ENCODE measurements at regions not wholly inside any gene's neighbourhood (a gene's known extent, or its start where the extent isn't known, plus 50 kb on each side); places are given as distances from the start of the nearest gene placed in this dataset.
"Not testable (repeated sequence)": the region's sequence is repeated elsewhere in the genome, so short reads cannot be mapped to it uniquely, and the experiment has no call there.

- DNase-seq = no peak
Observed at GRCh38 chr6:141216726-141217125, 916.0 kb upstream of the GJE1 start.

DNA sequence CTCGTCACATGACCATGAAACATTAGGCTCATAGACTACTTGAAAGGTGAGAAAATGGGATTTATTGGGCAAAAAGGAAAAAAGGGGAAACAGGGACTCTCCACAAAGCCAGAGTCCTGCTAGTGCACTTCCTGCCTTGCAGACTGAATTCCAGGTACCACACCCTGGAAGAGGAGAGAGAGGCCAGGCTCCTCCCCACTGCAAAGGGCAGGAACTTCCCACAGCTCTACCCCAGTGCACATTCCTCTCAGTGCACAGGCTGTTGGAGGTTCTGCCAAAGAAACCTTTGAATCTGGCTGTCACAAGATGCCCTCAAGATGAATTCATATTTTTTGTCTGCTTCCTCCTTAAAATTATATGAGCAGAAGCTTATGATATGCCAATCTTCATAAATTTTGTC, 920.4 kb upstream of the GJE1 start:
- DNase-seq = no peak

GRCh38 chr6:141211845-141212244, 920.9 kb upstream of the GJE1 start:
- DNase-seq = no peak

GRCh38 chr6:141210901-141211300, 921.8 kb upstream of the GJE1 start:
- DNase-seq = no peak

- no peak for DNase-seq
Observed at GRCh38 chr6:141209890-141210289, 922.8 kb upstream of the GJE1 start.

DNA sequence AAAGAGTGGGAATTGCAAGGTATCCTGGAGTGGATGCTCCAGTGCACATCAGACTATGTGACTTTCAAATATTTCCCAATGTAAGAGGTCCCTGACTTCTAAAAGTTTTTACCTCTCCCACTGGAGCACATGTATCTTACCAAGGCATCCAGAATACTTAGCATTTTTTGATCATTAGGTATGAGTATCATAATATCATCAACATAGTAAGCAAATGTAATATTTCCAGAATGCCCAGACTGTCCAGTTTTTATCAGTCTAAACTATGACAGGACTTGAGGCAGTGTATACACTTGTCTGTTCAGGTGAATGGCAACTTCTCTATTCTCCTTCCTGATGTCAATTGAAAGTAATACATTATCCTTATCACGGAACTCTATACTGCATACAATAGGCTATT, 924.6 kb upstream of the GJE1 start:
- DNase-seq = no peak

GRCh38 chr6:141203902-141204575, 928.7 kb upstream of the GJE1 start:
- DNase-seq = no peak

DNA sequence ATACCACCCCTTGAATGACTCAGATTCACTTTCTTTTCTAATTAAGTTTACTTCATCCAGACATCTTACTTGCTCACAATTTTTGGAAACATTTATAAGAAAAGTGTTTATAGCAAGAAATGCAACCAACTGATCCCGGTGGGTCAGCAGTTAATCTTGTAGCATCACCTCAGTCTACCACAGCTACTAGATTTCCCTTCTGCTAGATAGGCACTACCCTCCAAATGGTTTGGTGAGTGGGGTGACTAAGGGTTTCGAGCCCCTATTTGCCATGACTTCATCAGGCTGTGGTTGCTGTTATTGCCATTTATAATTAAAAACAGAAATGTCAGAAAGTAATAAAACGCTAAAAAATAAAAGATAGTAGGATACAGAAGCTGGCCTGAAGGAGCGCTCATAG, 930.1 kb upstream of the GJE1 start:
- DNase-seq = no peak

DNA sequence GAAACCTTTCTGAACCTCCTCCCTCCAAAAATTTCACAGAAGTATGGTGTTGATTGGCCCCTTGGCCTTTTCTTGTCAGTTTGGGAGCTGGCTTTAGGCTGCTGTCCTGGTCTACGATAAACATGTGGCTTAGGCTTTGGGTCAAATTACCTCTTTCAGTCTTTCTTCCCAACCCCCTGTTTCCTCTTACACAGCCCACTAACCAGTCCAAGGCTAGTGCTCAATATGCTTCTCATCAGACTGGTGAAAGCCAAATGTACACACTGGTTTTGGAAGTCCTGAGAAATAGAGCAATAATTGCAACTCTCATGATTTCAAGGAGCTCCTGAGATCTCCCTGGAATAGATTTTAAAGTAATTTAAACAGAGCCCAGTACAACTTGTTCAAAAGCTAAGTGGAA, 933.7 kb upstream of the GJE1 start:
- no peak for DNase-seq

DNA sequence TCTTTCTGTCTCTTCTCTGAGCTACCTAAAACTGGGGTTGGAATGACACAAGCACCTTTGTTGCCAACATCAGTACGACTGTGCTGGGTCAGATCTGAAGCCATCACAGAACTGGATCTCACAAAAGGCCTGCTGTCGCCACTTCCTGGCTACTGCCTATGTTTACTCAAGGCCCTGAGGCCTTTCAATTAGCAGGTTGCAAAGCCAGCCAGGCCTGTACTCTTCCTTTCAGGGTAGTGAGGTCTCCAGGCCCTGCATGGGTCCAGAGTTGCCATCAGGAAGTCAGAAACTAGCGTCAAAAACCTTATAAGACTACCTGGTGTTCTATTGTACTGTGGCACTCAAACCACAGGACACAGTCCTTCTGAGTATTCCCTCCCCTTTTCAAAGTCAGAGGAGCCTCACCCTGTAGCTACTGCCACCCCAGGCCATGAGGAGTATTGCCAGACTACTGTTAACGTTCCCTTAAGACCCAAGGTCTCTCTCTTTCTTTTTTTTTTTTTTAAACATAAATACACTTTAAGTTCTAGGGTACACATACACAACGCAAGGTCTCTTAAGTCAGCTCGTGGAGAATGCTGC, 937.4 kb upstream of the GJE1 start:
- DNase-seq = no peak

DNA sequence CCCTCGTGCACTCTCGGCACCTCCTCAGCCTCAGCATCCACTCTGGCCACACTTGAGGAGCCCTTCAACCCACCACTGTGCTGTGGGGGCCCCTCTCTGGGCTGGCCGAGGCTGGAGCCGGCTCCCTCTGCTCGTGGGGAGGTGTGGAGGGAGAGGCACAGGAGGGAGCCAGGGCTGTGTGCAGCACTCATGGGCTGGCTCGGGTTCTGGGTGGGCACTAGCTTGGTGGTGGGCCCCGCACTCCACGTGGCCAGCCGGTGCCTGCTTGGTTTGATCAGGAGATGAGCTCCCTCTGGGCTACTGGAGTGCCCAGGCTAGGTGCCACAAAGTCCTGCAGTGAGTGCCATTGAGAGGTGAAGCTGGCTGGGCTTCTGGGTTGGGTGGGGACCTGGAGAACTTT, 949.4 kb upstream of the GJE1 start:
- DNase-seq = no peak

GRCh38 chr6:141175458-141175857, 957.3 kb upstream of the GJE1 start:
- not testable (repeated sequence) for DNase-seq

DNA sequence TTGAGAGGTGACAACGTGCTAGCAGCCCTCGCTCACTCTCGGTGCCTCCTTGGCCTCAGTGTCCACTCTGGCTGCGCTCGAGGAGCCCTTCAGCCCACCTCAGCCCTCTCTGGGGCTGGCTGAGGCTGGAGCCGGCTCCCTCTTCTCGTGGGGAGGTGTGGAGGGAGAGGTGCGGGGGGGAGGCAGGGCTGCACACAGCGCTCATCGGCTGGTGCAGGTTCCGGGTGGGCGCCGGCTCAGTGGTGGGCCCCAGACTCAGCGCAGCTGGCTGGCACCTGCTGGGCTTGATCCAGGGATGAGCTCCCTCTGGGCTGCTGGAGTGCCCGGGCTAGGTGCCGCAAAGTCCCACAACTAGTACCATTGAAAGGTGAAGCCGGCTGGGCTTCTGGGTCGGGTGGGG, 957.8 kb upstream of the GJE1 start:
- DNase-seq = no peak

DNA sequence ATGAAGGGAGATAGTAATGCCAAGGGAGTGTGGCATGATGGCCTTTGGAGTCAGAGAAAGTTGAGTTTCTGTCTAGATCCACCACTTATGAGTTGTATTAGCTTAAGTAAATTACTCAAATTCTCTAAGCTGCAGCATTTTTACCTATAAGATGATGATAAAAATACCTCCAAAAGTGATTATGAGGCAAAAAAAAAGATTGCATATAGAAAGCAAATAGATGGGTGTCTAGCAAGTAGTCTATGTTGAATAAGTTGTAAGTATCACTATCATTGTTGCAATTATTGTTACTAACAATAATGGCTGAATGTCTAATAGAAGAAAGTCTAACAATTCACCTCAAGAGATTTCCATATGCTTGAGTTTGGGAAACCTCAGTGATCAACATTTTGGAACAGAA, 959.2 kb upstream of the GJE1 start:
- DNase-seq = no peak

- DNase-seq = no peak
Observed at GRCh38 chr6:141169419-141169818, 963.3 kb upstream of the GJE1 start.

DNA sequence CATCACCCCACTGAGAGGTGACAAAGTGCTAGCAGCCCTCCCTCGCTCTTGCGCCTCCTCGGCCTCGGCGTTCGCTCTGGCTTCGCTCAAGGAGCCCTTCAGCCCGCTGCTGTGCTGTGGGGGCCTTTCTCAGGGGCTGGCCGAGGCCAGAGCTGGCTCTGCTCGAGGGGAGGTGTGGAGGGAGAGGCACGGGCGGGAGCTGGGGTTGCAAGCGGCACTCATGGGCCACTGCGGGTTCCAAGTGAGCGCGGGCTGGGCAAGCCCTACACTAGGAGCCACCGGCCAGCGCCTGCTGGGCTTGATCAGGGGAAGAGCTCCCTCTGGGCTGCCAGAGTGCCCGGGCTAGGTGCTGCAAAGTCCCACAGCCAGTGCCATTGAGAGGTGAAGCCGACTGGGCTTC, 964.8 kb upstream of the GJE1 start:
- DNase-seq = no peak

GRCh38 chr6:141165002-141165665, 967.6 kb upstream of the GJE1 start:
- DNase-seq = no peak

GRCh38 chr6:141164042-141164743, 968.5 kb upstream of the GJE1 start:
- DNase-seq = no peak

- no peak for DNase-seq
Observed at GRCh38 chr6:141163107-141163506, 969.6 kb upstream of the GJE1 start.

- no peak for DNase-seq
Observed at GRCh38 chr6:141158740-141159139, 974.0 kb upstream of the GJE1 start.

- DNase-seq = peak; percentile 11
Observed at GRCh38 chr6:141153563-141153962, 979.2 kb upstream of the GJE1 start.

- DNase-seq = no peak
Observed at GRCh38 chr6:141152951-141153350, 979.8 kb upstream of the GJE1 start.

GRCh38 chr6:141151710-141152417, 980.9 kb upstream of the GJE1 start:
- DNase-seq = no peak
